ENCODE measurements at regions not wholly inside any gene's neighbourhood (a gene's known extent, or its start where the extent isn't known, plus 50 kb on each side); places are given as distances from the start of the nearest gene placed in this dataset.

DNA sequence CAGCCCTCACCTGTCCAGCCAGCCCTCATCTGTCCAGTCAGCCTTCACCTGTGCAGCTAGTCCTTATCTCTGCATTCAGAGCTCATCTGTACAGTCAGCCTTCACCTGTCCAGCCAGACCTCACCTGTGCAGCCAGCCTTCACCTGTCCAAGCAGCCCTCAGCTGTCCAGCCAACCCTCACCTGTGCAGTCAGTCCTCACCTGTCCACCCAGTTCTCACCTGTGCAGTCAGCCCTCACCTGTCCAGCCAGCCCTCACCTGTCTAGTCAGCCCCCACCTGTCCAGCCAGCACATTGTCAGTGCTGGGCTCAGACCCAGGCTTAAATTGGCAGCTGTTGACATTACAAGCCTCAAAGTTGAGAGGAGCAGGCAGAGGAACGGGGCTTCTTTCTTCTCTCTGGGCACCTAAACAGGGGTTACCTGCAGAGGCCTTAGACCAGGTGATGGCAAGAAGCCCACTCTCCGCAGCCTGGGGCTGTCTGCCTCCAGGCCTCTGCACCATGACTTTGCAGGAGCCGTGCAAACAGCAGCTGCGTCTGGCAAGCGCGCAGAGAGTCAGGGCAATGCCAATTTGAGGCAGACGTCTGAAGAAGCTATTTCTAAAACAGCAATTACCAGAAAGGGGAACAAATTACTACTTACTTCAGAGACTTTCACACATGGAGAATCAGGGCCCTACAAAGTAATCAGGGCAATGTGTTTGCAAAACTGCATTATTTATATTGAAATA lies 506.1 kb downstream of the NPHP4 start:
- TF ChIP-seq, protein P1, sequence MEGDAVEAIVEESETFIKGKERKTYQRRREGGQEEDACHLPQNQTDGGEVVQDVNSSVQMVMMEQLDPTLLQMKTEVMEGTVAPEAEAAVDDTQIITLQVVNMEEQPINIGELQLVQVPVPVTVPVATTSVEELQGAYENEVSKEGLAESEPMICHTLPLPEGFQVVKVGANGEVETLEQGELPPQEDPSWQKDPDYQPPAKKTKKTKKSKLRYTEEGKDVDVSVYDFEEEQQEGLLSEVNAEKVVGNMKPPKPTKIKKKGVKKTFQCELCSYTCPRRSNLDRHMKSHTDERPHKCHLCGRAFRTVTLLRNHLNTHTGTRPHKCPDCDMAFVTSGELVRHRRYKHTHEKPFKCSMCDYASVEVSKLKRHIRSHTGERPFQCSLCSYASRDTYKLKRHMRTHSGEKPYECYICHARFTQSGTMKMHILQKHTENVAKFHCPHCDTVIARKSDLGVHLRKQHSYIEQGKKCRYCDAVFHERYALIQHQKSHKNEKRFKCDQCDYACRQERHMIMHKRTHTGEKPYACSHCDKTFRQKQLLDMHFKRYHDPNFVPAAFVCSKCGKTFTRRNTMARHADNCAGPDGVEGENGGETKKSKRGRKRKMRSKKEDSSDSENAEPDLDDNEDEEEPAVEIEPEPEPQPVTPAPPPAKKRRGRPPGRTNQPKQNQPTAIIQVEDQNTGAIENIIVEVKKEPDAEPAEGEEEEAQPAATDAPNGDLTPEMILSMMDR (IDR thresholded peaks at IDR 0.05): no peak
- no peak for TF ChIP-seq EZH2 (IDR thresholded peaks at IDR 0.05; ENCODE audit: borderline replicate concordance, insufficient read depth, low read depth, low read length, poor library complexity, severe bottlenecking)
